ENCODE measurements at regions not wholly inside any gene's neighbourhood (a gene's known extent, or its start where the extent isn't known, plus 50 kb on each side); places are given as distances from the start of the nearest gene placed in this dataset.

DNA sequence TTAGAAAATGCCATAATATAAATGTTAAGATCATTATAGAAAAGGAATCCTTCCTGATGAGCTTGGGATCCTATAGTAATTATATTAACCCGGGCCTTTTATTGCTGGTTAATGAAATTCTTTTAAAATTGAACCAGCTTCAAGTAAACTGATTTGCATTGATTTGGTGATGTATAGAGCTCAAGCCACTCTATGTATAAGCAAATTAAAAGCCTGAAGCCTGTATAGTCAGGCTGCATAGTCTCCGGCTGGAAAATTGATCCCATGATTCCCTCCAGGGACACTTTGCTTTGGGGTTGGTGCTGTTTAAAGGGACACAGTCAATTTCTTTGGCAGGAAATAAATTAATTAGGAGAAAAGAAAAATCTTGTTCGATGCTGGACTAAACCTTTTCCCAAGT lies 199.1 kb downstream of the HERPUD2 start:
- TF ChIP-seq, protein P1, sequence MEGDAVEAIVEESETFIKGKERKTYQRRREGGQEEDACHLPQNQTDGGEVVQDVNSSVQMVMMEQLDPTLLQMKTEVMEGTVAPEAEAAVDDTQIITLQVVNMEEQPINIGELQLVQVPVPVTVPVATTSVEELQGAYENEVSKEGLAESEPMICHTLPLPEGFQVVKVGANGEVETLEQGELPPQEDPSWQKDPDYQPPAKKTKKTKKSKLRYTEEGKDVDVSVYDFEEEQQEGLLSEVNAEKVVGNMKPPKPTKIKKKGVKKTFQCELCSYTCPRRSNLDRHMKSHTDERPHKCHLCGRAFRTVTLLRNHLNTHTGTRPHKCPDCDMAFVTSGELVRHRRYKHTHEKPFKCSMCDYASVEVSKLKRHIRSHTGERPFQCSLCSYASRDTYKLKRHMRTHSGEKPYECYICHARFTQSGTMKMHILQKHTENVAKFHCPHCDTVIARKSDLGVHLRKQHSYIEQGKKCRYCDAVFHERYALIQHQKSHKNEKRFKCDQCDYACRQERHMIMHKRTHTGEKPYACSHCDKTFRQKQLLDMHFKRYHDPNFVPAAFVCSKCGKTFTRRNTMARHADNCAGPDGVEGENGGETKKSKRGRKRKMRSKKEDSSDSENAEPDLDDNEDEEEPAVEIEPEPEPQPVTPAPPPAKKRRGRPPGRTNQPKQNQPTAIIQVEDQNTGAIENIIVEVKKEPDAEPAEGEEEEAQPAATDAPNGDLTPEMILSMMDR (IDR thresholded peaks at IDR 0.05 in 4 of 5, conservative IDR thresholded peaks at IDR 0.05 in 1 of 5) = no peak
- TF ChIP-seq POLR2A (IDR thresholded peaks at IDR 0.05) = no peak

Measured in gastrocnemius medialis (tissue), 4 donors.